GM12878 (cell line): ENCODE measurements at regions not wholly inside any gene's neighbourhood (a gene's known extent, or its start where the extent isn't known, plus 50 kb on each side); places are given as distances from the start of the nearest gene placed in this dataset.

ENCODE experiments used
- ATAC-seq: fragments of 200-7000 bp; cut with Tn5 transposase; 3 replicates; pipeline ENCODE4 v1.9.1; 2020; ENCODE audit warnings: mild to moderate bottlenecking, moderate library complexity
- BruUV-seq: library from RNA; stranded (reverse); fragments of 400-500 nt; replicated peaks from 2 replicates; lab custom pipeline; 2021; lab: Mats Ljungman, UMichigan
- CTCF ChIA-PET: fragments of 300-600 bp; sonication (Branson Sonifier 250); formaldehyde crosslinking; extraction: SDS; loops from one replicate; lab custom pipeline; 2021; ENCODE audit warnings: inconsistent platforms; lab: Yijun Ruan, JAX
- POLR2A ChIA-PET: fragments of 350-600 bp; formaldehyde crosslinking; extraction: SDS; loops from one replicate; lab custom pipeline; 2021; ENCODE audit warnings: inconsistent platforms; lab: Charles Lee
- RAD21 ChIA-PET: fragments of 300-600 bp; sonication (Branson Sonifier 250); formaldehyde crosslinking; loops from one replicate; lab custom pipeline; 2023; ENCODE audit warnings: antibody characterized with exemption; ENCODE audit not compliant: unreplicated experiment; lab: Charles Lee
- SMC1A ChIA-PET: fragments of 300-600 bp; sonication (Branson Sonifier 250); formaldehyde crosslinking; loops from one replicate; lab custom pipeline; 2023; ENCODE audit not compliant: unreplicated experiment, uncharacterized antibody; lab: Charles Lee
- DNase-seq: peaks from one replicate; pipeline ENCODE4 v3.0.0-alpha.2; 2011; ENCODE audit warnings: low read depth, low spot score
- FAIRE-seq: peaks from 3 replicates; lab custom pipeline; 2011; peaks lifted over from hg19 to GRCh38; lab: Jason Lieb, UNC
- H2AFZ ChIP-seq: 2 replicates; pipeline ENCODE4 v1.6.0; 2011; ENCODE audit warnings: low read depth, low read length, control low read depth; ENCODE audit not compliant: control insufficient read depth
- H3K27ac ChIP-seq: 2 replicates; pipeline ENCODE4 v1.5.1; 2011; ENCODE audit warnings: control low read depth; ENCODE audit not compliant: control insufficient read depth, insufficient read depth
- H3K27me3 ChIP-seq, 2 experiments: replicated peaks in 1 of 2; 2 replicates each; pipeline versions ENCODE4 v1.6.0 to v1.6.1; 2011; ENCODE audit warnings: low read length in 1 of 2; ENCODE audit not compliant: control insufficient read depth in 2 of 2, insufficient read depth in 2 of 2
- H3K36me3 ChIP-seq, 2 experiments: 2 replicates each; pipeline ENCODE4 v1.5.1; 2011; ENCODE audit warnings: low read length in 1 of 2; ENCODE audit not compliant: control insufficient read depth in 2 of 2, insufficient read depth in 2 of 2
- H3K4me1 ChIP-seq: 2 replicates; pipeline ENCODE4 v1.6.1; 2011; ENCODE audit warnings: mild to moderate bottlenecking, low read length, moderate library complexity, mixed read lengths; ENCODE audit not compliant: control insufficient read depth, insufficient read depth
- H3K4me2 ChIP-seq: 2 replicates; pipeline ENCODE4 v1.6.0; 2011; ENCODE audit warnings: control low read depth; ENCODE audit not compliant: control insufficient read depth, insufficient read depth
- H3K4me3 ChIP-seq: fragments of 200-600 bp; sonication (generic); 2 replicates; pipeline ENCODE4 v1.5.1; 2016
- H3K79me2 ChIP-seq: 2 replicates; pipeline ENCODE4 v1.6.0; 2011; ENCODE audit warnings: low read length; ENCODE audit not compliant: control insufficient read depth, insufficient read depth
- H3K9ac ChIP-seq: 2 replicates; pipeline ENCODE4 v1.8.0; 2011; ENCODE audit warnings: low read length, control low read depth, mixed read lengths; ENCODE audit not compliant: control insufficient read depth, insufficient read depth
- H3K9me3 ChIP-seq: replicated peaks from 3 replicates; pipeline ENCODE4 v1.5.1; 2011; ENCODE audit warnings: mild to moderate bottlenecking, low read length; ENCODE audit not compliant: control insufficient read depth, insufficient read depth
- H4K20me1 ChIP-seq: 2 replicates; pipeline ENCODE4 v1.6.0; 2011; ENCODE audit not compliant: control insufficient read depth, insufficient read depth
- MEF2A ChIP-seq: IDR thresholded peaks from 2 replicates; pipeline ENCODE4 v1.6.1; 2011; ENCODE audit warnings: low read depth, mild to moderate bottlenecking, low read length, moderate library complexity; ENCODE audit not compliant: insufficient read depth
- POLR2AphosphoS5 ChIP-seq: IDR thresholded peaks from 2 replicates; pipeline ENCODE4 v1.6.1; 2011; ENCODE audit warnings: mild to moderate bottlenecking, low read length, inconsistent platforms
- TAF1 ChIP-seq: IDR thresholded peaks from 2 replicates; pipeline ENCODE4 v1.6.1; 2011; ENCODE audit warnings: mild to moderate bottlenecking, low read depth, low read length, borderline replicate concordance
- ZNF622 ChIP-seq: fragments of 450-650 bp; IDR thresholded peaks from 2 replicates; pipeline ENCODE4 v1.6.1; 2017; ENCODE audit warnings: mild to moderate bottlenecking, inconsistent platforms
- ZZZ3 ChIP-seq: IDR thresholded peaks from 2 replicates; pipeline ENCODE4 v1.6.1; 2011; ENCODE audit warnings: low read depth; ENCODE audit not compliant: control insufficient read depth, insufficient read length
- WGBS: methylation state at CpG from one replicate; pipeline ENCODE4 v1.1.6; 2016; ENCODE audit warnings: low lambda C conversion rate; ENCODE audit not compliant: insufficient replicate concordance, insufficient coverage; ENCODE audit errors: missing lambda C conversion rate; 5-methylcytosine and 5-hydroxymethylcytosine counted together
- in situ Hi-C: fragments of 300-500 bp; cut with MboI; formaldehyde crosslinking; loops from 9 replicates; pipeline ENCODE4 v1.14.3; 2018; ENCODE audit warnings: mixed read lengths
- intact Hi-C: fragments of 100-400 bp; cut with micrococcal nuclease; formaldehyde crosslinking; loops from one replicate; pipeline ENCODE4 v1.14.2; 2022; ENCODE audit not compliant: unreplicated experiment
- TF ChIP-seq, protein P1 (sequence below): fragments of 450-650 bp; IDR thresholded peaks from 2 replicates; pipeline ENCODE4 v1.6.1; 2014; ENCODE audit warnings: mild to moderate bottlenecking
- TF ChIP-seq, protein P2 (sequence below): fragments of 450-650 bp; IDR thresholded peaks from 2 replicates; pipeline ENCODE4 v1.6.1; 2017; ENCODE audit warnings: mild to moderate bottlenecking, low read depth, inconsistent platforms; ENCODE audit not compliant: poor library complexity, severe bottlenecking
- TF ChIP-seq, protein P3 (sequence below): fragments of 450-650 bp; IDR thresholded peaks from 2 replicates; pipeline ENCODE4 v1.6.1; 2017; ENCODE audit warnings: mild to moderate bottlenecking

DNA sequence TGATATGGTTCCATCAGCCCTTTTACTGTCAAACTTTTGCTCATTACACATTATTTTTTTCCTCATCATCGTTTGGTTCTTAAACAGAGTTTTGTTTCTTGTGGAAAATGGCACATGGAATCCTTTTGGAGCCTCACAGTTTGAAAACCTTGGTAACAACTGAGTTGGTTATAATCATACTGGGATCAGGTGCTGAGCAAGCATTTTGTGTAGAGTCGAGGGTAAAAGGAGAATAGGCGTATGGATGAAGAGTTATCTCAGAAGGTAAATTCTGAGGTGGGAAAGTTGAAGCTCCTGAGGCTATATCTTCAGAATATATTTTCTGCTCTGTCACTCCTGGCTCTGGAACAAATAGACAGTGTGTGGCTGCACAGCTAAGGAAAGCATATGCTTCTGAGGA is 274.0 kb upstream of the DSEL start:
- Histone ChIP-seq H3K9ac (no peak overlapping the region), H2AFZ (no peak overlapping the region), H3K36me3 (no peaks in the 10 kb centered on the region), H3K4me3 (no peak overlapping the region), H4K20me1 (no peaks in the 10 kb centered on the region), H3K4me1 (no peaks in the 10 kb centered on the region), H3K27ac (no peak overlapping the region), H3K79me2 (no peaks in the 10 kb centered on the region), H3K4me2 (no peak overlapping the region), H3K9me3 (no peaks in the 10 kb centered on the region), H3K27me3 (no peaks in the 10 kb centered on the region)
- intact Hi-C loops, result no loop called here
- WGBS, result 10% methylated on average over 3 of the region's 3 CpGs
- TF ChIP-seq POLR2AphosphoS5 (no peak), MEF2A (no peak), TAF1 (no peak), ZZZ3 (no peak), ZNF622 (no peak)
- TF ChIP-seq, protein P1, sequence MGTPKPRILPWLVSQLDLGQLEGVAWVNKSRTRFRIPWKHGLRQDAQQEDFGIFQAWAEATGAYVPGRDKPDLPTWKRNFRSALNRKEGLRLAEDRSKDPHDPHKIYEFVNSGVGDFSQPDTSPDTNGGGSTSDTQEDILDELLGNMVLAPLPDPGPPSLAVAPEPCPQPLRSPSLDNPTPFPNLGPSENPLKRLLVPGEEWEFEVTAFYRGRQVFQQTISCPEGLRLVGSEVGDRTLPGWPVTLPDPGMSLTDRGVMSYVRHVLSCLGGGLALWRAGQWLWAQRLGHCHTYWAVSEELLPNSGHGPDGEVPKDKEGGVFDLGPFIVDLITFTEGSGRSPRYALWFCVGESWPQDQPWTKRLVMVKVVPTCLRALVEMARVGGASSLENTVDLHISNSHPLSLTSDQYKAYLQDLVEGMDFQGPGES, result no peak
- TF ChIP-seq, protein P2, sequence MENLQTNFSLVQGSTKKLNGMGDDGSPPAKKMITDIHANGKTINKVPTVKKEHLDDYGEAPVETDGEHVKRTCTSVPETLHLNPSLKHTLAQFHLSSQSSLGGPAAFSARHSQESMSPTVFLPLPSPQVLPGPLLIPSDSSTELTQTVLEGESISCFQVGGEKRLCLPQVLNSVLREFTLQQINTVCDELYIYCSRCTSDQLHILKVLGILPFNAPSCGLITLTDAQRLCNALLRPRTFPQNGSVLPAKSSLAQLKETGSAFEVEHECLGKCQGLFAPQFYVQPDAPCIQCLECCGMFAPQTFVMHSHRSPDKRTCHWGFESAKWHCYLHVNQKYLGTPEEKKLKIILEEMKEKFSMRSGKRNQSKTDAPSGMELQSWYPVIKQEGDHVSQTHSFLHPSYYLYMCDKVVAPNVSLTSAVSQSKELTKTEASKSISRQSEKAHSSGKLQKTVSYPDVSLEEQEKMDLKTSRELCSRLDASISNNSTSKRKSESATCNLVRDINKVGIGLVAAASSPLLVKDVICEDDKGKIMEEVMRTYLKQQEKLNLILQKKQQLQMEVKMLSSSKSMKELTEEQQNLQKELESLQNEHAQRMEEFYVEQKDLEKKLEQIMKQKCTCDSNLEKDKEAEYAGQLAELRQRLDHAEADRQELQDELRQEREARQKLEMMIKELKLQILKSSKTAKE, result no peak
- TF ChIP-seq, protein P3, sequence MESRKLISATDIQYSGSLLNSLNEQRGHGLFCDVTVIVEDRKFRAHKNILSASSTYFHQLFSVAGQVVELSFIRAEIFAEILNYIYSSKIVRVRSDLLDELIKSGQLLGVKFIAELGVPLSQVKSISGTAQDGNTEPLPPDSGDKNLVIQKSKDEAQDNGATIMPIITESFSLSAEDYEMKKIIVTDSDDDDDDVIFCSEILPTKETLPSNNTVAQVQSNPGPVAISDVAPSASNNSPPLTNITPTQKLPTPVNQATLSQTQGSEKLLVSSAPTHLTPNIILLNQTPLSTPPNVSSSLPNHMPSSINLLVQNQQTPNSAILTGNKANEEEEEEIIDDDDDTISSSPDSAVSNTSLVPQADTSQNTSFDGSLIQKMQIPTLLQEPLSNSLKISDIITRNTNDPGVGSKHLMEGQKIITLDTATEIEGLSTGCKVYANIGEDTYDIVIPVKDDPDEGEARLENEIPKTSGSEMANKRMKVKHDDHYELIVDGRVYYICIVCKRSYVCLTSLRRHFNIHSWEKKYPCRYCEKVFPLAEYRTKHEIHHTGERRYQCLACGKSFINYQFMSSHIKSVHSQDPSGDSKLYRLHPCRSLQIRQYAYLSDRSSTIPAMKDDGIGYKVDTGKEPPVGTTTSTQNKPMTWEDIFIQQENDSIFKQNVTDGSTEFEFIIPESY, result no peak
- RAD21 ChIA-PET, result no interaction called here
- no TSS peak for BruUV-seq
- no peak for DNase-seq
- no peak for ATAC-seq
- POLR2A ChIA-PET, result no interaction called here
- FAIRE-seq, result no peak
- SMC1A ChIA-PET, result no interaction called here
- in situ Hi-C loops, result no loop called here
- CTCF ChIA-PET, result no interaction called here
